GM12891 (cell line): ENCODE measurements at regions not wholly inside any gene's neighbourhood (a gene's known extent, or its start where the extent isn't known, plus 50 kb on each side); places are given as distances from the start of the nearest gene placed in this dataset.

Experiments used
- PAX5 ChIP-seq: IDR thresholded peaks from 2 replicates; pipeline ENCODE4 v1.6.1; 2011; ENCODE audit warnings: low read length, moderate library complexity, mild to moderate bottlenecking; ENCODE audit not compliant: insufficient read depth, severe bottlenecking
- POLR2A ChIP-seq: IDR thresholded peaks from 2 replicates; pipeline ENCODE4 v1.6.1; 2011; ENCODE audit warnings: low read depth, low read length, control low read depth
- POLR2AphosphoS5 ChIP-seq: IDR thresholded peaks from 2 replicates; pipeline ENCODE4 v1.6.1; 2011; ENCODE audit warnings: low read depth, low read length, control low read depth
- POU2F2 ChIP-seq: IDR thresholded peaks from 2 replicates; pipeline ENCODE4 v1.6.1; 2011; ENCODE audit warnings: low read depth, mild to moderate bottlenecking, control low read depth, low read length, moderate library complexity
- SPI1 ChIP-seq: IDR thresholded peaks from 2 replicates; pipeline ENCODE4 v1.6.1; 2011; ENCODE audit warnings: low read depth, low read length, control low read depth
- TAF1 ChIP-seq: IDR thresholded peaks from 2 replicates; pipeline ENCODE4 v1.6.1; 2011; ENCODE audit warnings: low read depth, low read length, control low read depth

- no peak for TF ChIP-seq POLR2A
- no peak for TF ChIP-seq POLR2AphosphoS5
- TF ChIP-seq TAF1: no peak
- TF ChIP-seq POU2F2: no peak
- 0 out of 2 replicates have a peak, but pooled peaks have one; percentile 35 for TF ChIP-seq SPI1
- no peak for TF ChIP-seq PAX5
These were observed 343.2 kb downstream of the FRK start for GRCh38 chr6:115717472-115717871.
